WERI-Rb-1 (cell line): ENCODE measurements at regions not wholly inside any gene's neighbourhood (a gene's known extent, or its start where the extent isn't known, plus 50 kb on each side); places are given as distances from the start of the nearest gene placed in this dataset.
A peak's percentile ranks its signal among the peaks of the same experiment; 100 is the strongest.

Source experiments
- DNase-seq: peaks from one replicate; pipeline ENCODE4 v3.0.0-alpha.2; 2020
- H3K27ac ChIP-seq: fragments of 250-450 bp; sonication (Bioruptor Pico); 2 replicates; pipeline ENCODE4 v1.5.1; 2020; ENCODE audit warnings: mild to moderate bottlenecking, moderate library complexity
- H3K27me3 ChIP-seq: fragments of 250-450 bp; sonication (Bioruptor Pico); 2 replicates; pipeline ENCODE4 v1.5.1; 2021; ENCODE audit warnings: mild to moderate bottlenecking, low read depth, moderate library complexity; ENCODE audit not compliant: insufficient read depth, severe bottlenecking
- H3K36me3 ChIP-seq: fragments of 250-450 bp; sonication (Bioruptor Pico); 2 replicates; pipeline ENCODE4 v1.5.1; 2020; ENCODE audit warnings: mild to moderate bottlenecking, moderate library complexity
- H3K4me3 ChIP-seq: 2 replicates; pipeline ENCODE4 v1.5.1; 2011; ENCODE audit warnings: low read depth, mild to moderate bottlenecking, control low read depth, low read length
- H3K9me3 ChIP-seq: fragments of 250-450 bp; sonication (Bioruptor Pico); 2 replicates; pipeline ENCODE4 v1.5.1; 2021; ENCODE audit warnings: mild to moderate bottlenecking, moderate library complexity; ENCODE audit not compliant: severe bottlenecking
- TF ChIP-seq, protein P1 (sequence below): IDR thresholded peaks from 2 replicates; pipeline ENCODE4 v1.5.1; 2011; ENCODE audit warnings: low read depth, mild to moderate bottlenecking, control low read depth, inconsistent platforms, low read length

DNA sequence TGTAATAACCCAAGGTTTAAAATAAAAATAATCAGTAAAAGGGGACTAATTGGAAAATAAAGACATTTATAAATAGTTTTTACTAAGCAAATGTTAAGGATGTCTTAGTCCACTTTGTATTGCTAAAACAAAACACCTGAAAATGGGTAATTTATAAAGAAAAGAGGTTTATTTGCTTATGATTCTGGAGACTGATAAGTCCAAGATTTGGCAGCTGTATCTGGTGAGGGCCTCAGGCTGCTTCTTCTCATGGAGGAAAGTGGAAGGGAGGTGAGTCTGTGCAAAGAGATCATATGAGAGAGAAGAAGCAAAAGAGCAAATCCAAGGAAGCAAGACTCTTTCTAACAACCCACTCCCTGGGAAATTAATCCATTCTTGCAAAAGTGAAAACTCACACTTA lies 299.5 kb downstream of the DSC3 start:
- TF ChIP-seq, protein P1, sequence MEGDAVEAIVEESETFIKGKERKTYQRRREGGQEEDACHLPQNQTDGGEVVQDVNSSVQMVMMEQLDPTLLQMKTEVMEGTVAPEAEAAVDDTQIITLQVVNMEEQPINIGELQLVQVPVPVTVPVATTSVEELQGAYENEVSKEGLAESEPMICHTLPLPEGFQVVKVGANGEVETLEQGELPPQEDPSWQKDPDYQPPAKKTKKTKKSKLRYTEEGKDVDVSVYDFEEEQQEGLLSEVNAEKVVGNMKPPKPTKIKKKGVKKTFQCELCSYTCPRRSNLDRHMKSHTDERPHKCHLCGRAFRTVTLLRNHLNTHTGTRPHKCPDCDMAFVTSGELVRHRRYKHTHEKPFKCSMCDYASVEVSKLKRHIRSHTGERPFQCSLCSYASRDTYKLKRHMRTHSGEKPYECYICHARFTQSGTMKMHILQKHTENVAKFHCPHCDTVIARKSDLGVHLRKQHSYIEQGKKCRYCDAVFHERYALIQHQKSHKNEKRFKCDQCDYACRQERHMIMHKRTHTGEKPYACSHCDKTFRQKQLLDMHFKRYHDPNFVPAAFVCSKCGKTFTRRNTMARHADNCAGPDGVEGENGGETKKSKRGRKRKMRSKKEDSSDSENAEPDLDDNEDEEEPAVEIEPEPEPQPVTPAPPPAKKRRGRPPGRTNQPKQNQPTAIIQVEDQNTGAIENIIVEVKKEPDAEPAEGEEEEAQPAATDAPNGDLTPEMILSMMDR, result no peak
- H3K9me3 ChIP-seq, result no peaks in the 10 kb centered on the region
- H3K4me3 ChIP-seq, result no peak overlapping the region
- H3K27ac ChIP-seq, result no peak overlapping the region
- DNase-seq, result no peak
- H3K27me3 ChIP-seq, result no peaks in the 10 kb centered on the region
- H3K36me3 ChIP-seq, result no peaks in the 10 kb centered on the region

- H3K27me3 ChIP-seq, result no peaks in the 10 kb centered on the region
- peaks cover 11% of the 10 kb centered on the region for H3K9me3 ChIP-seq
- H3K4me3 ChIP-seq, result no peak overlapping the region
- peak overlapping the region; percentile 86 for H3K27ac ChIP-seq
- peak; percentile 94 for DNase-seq
- TF ChIP-seq, protein P1, result no peak
- H3K36me3 ChIP-seq, result no peaks in the 10 kb centered on the region
Measured at GRCh38 chr18:30730915-30731314, 311.6 kb downstream of the DSC3 start.

- H3K27ac ChIP-seq, result no peak overlapping the region
- H3K27me3 ChIP-seq, result no peaks in the 10 kb centered on the region
- no peak for DNase-seq
- no peak overlapping the region for H3K4me3 ChIP-seq
- TF ChIP-seq, protein P1, result no peak
- no peaks in the 10 kb centered on the region for H3K36me3 ChIP-seq
- H3K9me3 ChIP-seq, result peaks cover 8% of the 10 kb centered on the region
Measured at GRCh38 chr18:30727849-30728248, 314.7 kb downstream of the DSC3 start.

GRCh38 chr18:30713299-30713698 lies 329.2 kb downstream of the DSC3 start:
- Histone ChIP-seq H3K4me3 (no peak overlapping the region), H3K9me3 (no peaks in the 10 kb centered on the region), H3K36me3 (no peaks in the 10 kb centered on the region), H3K27ac (no peak overlapping the region), H3K27me3 (no peaks in the 10 kb centered on the region)
- TF ChIP-seq, protein P1, result no peak
- DNase-seq, result no peak

DNA sequence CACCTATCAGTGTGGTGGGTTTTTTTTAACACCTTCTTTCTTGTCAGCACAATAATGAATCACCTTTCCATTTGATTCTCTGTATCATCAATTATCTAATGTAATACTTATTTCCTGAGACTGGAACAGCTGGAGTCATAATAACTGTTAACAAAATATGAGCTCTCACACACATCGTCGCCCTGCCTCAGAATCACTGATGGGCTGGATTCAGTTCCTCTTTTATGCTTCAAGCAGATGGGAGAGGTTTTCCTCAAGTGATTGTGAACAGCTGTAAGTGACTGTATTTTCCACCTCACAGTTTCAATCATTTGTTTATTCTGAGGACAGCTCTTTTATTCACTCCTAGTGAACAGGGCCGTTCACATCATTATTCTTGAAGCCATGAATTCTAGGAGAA lies 330.2 kb downstream of the DSC3 start:
- H3K27ac ChIP-seq, result no peak overlapping the region
- H3K9me3 ChIP-seq, result no peaks in the 10 kb centered on the region
- TF ChIP-seq, protein P1, result no peak
- H3K36me3 ChIP-seq, result no peaks in the 10 kb centered on the region
- no peaks in the 10 kb centered on the region for H3K27me3 ChIP-seq
- DNase-seq, result no peak
- H3K4me3 ChIP-seq, result no peak overlapping the region

- no peaks in the 10 kb centered on the region for H3K9me3 ChIP-seq
- H3K27ac ChIP-seq, result no peak overlapping the region
- no peak overlapping the region for H3K4me3 ChIP-seq
- DNase-seq, result no peak
- no peaks in the 10 kb centered on the region for H3K36me3 ChIP-seq
- no peaks in the 10 kb centered on the region for H3K27me3 ChIP-seq
- TF ChIP-seq, protein P1, result no peak
Measured at GRCh38 chr18:30709595-30709994, 332.9 kb downstream of the DSC3 start.
